ENCODE measurements at regions not wholly inside any gene's neighbourhood (a gene's known extent, or its start where the extent isn't known, plus 50 kb on each side); places are given as distances from the start of the nearest gene placed in this dataset.

GRCh38 chr3:191695815-191696153, 234.8 kb downstream of the PYDC2 start:
- CTCF ChIA-PET = no interaction called here

DNA sequence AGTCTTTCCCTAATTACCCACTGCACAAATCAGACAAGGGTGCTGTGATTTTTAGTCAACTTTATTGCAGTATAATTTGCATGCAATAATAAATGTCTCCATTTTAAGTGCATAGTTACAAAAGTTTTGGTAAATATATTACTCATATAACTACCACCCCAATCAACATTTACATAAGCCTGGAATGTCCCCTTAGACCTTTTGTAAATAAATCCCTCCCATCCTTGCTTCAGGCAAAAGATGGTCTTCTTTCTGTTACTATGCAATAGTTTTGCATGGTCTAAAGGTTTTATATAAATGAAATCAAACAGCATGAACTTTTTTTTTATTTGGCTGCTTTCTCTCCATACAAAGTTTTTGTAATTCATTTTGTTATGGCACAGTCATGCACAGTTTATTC, 235.4 kb downstream of the PYDC2 start:
- H3K36me3 ChIP-seq (ENCODE audit: control insufficient read depth, insufficient read depth, low read length) = no peaks in the 10 kb centered on the region
- BruUV-seq (replicated peaks) = no TSS peak
- H3K9me3 ChIP-seq = peaks cover 11% of the 10 kb centered on the region
- intact Hi-C loops (cut with micrococcal nuclease; ENCODE audit: unreplicated experiment) = no loop called here
- no peak overlapping the region for H3K4me3 ChIP-seq (ENCODE audit: low read depth, low read length)
- TF ChIP-seq, protein P1, sequence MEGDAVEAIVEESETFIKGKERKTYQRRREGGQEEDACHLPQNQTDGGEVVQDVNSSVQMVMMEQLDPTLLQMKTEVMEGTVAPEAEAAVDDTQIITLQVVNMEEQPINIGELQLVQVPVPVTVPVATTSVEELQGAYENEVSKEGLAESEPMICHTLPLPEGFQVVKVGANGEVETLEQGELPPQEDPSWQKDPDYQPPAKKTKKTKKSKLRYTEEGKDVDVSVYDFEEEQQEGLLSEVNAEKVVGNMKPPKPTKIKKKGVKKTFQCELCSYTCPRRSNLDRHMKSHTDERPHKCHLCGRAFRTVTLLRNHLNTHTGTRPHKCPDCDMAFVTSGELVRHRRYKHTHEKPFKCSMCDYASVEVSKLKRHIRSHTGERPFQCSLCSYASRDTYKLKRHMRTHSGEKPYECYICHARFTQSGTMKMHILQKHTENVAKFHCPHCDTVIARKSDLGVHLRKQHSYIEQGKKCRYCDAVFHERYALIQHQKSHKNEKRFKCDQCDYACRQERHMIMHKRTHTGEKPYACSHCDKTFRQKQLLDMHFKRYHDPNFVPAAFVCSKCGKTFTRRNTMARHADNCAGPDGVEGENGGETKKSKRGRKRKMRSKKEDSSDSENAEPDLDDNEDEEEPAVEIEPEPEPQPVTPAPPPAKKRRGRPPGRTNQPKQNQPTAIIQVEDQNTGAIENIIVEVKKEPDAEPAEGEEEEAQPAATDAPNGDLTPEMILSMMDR (IDR thresholded peaks at IDR 0.05; ENCODE audit: insufficient read depth in 1 of 2, low read depth in 1 of 2, low read length in 1 of 2, severe bottlenecking in 1 of 2, unreplicated experiment in 1 of 2) = no peak
- ChIA-PET POLR2A (no interaction called here), CTCF (no interaction called here)
- DNase-seq = no peak
- no peak overlapping the region for H3K4me3 Mint-ChIP-seq (ENCODE audit: unreplicated experiment)
- peaks cover 9% of the 10 kb centered on the region for H3K9me3 Mint-ChIP-seq (ENCODE audit: unreplicated experiment)
- no peak overlapping the region for H3K27ac Mint-ChIP-seq (ENCODE audit: unreplicated experiment)
- peaks cover 8% of the 10 kb centered on the region; the same call in 1 of the 2 replicates for H3K4me1 ChIP-seq
- no peaks in the 10 kb centered on the region for H3K36me3 Mint-ChIP-seq (ENCODE audit: insufficient read depth, unreplicated experiment)
- H3K4me1 Mint-ChIP-seq (ENCODE audit: low read depth, unreplicated experiment) = peaks cover 7% of the 10 kb centered on the region
- H3K27me3 ChIP-seq (replicated peaks; ENCODE audit: control insufficient read depth, insufficient read depth, low read length) = no peaks in the 10 kb centered on the region
- no peaks in the 10 kb centered on the region for H3K27me3 Mint-ChIP-seq (ENCODE audit: insufficient read depth, unreplicated experiment)

More at GRCh38 chr3:191695815-191696153, 234.8 kb downstream of the PYDC2 start:
- Mint-ChIP-seq H3K36me3 (ENCODE audit: insufficient read depth, unreplicated experiment) (no peaks in the 10 kb centered on the region), H3K4me1 (ENCODE audit: low read depth, unreplicated experiment) (peaks cover 7% of the 10 kb centered on the region), H3K27ac (ENCODE audit: unreplicated experiment) (no peak overlapping the region), H3K9me3 (ENCODE audit: unreplicated experiment) (peaks cover 4% of the 10 kb centered on the region), H3K4me3 (ENCODE audit: unreplicated experiment) (no peak overlapping the region), H3K27me3 (ENCODE audit: insufficient read depth, unreplicated experiment) (no peaks in the 10 kb centered on the region)
- Histone ChIP-seq H3K4me1 (peaks cover 8% of the 10 kb centered on the region; the same call in 1 of the 2 replicates), H3K9me3 (peaks cover 6% of the 10 kb centered on the region; the same call in 1 of the 2 replicates), H3K36me3 (ENCODE audit: control insufficient read depth, insufficient read depth, low read length) (no peaks in the 10 kb centered on the region), H3K27me3 (replicated peaks; ENCODE audit: control insufficient read depth, insufficient read depth, low read length) (no peaks in the 10 kb centered on the region), H3K4me3 (ENCODE audit: low read depth, low read length) (no peak overlapping the region)
- TF ChIP-seq, protein P1 (IDR thresholded peaks at IDR 0.05; ENCODE audit: insufficient read depth in 1 of 2, low read depth in 1 of 2, low read length in 1 of 2, severe bottlenecking in 1 of 2, unreplicated experiment in 1 of 2) = no peak
- intact Hi-C loops (cut with micrococcal nuclease; ENCODE audit: unreplicated experiment) = no loop called here
- DNase-seq = no peak
- BruUV-seq (replicated peaks) = no TSS peak
- POLR2A ChIA-PET = no interaction called here

DNA sequence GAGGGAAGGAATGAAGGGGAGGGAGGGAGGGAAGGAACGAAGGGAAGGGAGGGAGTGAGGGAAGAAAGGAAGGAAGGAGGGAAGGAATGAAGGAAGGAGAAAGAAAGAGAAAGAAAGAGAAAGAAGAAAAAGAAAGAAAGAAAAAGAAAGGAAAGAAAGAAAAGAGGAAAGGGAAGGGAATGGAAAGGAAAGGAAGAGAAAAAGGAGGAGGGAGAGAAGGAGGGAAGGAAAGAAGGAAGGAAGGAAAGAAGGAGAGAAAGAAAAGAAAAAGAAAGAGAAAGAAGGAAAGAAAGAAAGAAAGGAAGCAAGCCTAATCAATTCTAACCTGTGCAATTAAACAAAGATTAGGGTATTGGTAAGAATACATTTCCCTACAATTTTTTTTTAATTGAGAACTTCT, 238.6 kb downstream of the PYDC2 start:
- intact Hi-C loops (cut with micrococcal nuclease; ENCODE audit: unreplicated experiment) = no loop called here
- no peaks in the 10 kb centered on the region for H3K27me3 Mint-ChIP-seq (ENCODE audit: insufficient read depth, unreplicated experiment)
- peaks cover 11% of the 10 kb centered on the region for H3K9me3 Mint-ChIP-seq (ENCODE audit: unreplicated experiment)
- H3K4me3 Mint-ChIP-seq (ENCODE audit: unreplicated experiment) = no peak overlapping the region
- Histone ChIP-seq H3K4me3 (ENCODE audit: low read depth, low read length) (no peak overlapping the region), H3K4me1 (peaks cover 8% of the 10 kb centered on the region; the same call in 1 of the 2 replicates), H3K9me3 (peaks cover 16% of the 10 kb centered on the region), H3K36me3 (ENCODE audit: control insufficient read depth, insufficient read depth, low read length) (no peaks in the 10 kb centered on the region), H3K27me3 (replicated peaks; ENCODE audit: control insufficient read depth, insufficient read depth, low read length) (no peaks in the 10 kb centered on the region)
- peaks cover 6% of the 10 kb centered on the region for H3K4me1 Mint-ChIP-seq (ENCODE audit: low read depth, unreplicated experiment)
- H3K36me3 Mint-ChIP-seq (ENCODE audit: insufficient read depth, unreplicated experiment) = no peaks in the 10 kb centered on the region
- ChIA-PET POLR2A (no interaction called here), CTCF (no interaction called here)
- no peak overlapping the region for H3K27ac Mint-ChIP-seq (ENCODE audit: unreplicated experiment)
- TF ChIP-seq, protein P1 (IDR thresholded peaks at IDR 0.05; ENCODE audit: insufficient read depth in 1 of 2, low read depth in 1 of 2, low read length in 1 of 2, severe bottlenecking in 1 of 2, unreplicated experiment in 1 of 2) = no peak
- no TSS peak for BruUV-seq (replicated peaks)
- DNase-seq = no peak
